HG03097 (cell line): ENCODE measurements at regions not wholly inside any gene's neighbourhood (a gene's known extent, or its start where the extent isn't known, plus 50 kb on each side); places are given as distances from the start of the nearest gene placed in this dataset.

Experiments used
- ATAC-seq: cut with Tn5 transposase; IDR thresholded peaks from one replicate; pipeline ENCODE4 v1.9.1; 2021; ENCODE audit not compliant: unreplicated experiment, low FRiP score

GRCh38 chr15:70260580-70260979, 162.9 kb upstream of the TLE3 start:
- no peak for ATAC-seq

DNA sequence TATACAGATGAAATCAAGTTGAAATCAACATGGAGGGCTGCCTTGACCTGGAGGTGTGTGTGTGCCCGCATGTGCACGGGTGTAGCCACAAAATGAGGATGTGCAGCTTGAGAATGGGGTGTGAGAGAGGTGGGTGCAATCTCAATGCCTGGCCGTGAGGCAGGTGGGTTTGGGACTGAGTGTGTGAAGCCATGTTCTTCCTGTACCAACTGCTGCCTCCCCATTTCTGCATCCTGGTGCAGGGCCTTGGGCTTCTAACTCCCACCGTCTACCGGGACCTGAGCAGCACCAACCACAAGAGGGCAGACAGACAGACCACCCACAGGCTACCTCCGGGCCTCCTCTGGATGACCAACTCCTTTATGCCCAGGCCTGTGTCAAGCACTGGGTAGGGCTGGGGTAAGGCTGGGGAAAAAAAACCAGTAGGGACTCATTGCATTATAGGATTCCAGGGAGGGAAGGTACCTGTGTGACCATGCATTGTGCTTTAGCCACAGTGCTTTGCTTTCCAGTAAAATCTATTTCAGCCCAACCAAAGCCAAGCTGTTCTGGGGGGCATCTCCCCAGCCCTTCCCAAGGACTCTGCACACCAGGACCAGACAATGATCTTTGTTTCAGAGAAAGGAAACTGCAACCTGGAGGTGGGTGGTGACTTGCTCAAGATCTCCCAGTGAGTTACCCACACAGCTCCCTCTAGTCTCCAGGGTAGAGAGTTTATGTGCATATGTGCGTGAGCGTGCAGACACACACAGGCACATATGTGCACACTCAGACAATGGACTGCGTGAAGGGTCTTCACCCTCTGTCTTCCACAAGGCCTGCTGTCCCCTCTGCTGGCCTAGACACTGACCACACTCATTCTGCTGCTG, 162.2 kb upstream of the TLE3 start:
- ATAC-seq = no peak

DNA sequence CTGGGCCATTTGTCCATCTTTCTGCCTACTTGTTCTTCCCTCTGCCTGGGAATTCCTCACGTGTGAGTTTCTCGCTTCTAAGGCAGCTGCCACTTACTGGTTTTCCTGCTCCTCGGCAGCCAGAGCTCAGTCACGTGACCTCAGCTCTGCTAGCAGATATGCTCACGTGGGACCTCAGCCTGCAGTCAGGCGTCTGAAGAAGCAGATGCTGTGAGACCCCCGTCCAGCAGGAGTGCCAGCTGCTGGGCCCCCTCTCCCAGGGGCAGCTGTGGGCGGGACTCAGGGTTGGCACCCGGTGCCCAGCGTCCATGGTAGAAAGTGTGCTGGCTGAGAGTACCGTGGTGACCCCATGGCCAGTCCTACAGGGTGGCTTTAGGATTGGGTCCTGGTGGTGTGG, 161.3 kb upstream of the TLE3 start:
- no peak for ATAC-seq

DNA sequence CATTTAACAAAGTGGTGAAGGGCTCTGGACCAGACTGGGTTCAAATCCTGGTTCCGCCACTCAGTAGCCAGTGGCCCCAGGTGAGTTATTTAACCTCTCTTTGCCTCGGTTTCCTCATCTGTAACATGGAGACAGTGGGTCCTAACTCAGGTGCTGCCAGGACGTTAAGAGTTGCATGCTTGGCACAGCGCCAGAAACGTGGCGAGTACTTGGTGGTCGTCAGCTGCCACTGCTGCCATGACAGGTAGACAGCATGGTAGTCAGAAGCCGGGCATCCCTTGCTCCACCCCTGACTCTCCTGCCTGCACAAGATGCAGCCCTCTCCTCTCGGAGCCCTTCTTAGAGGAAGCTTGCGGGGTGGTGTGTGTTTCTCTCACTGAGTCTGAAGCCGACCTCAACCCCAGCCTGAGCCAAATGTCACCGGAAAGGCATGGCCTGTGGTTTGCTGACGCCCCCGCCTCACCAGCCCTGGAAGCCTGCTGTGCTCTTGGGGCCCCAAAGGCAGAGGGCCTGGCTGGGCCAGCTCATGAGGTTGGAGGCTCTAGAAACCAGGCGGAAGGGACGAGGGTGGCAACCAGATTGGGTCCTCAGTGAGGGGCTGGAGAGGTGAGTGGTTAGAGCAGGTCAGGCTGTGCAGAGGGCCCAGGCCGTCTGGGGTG, 160.8 kb upstream of the TLE3 start:
- ATAC-seq = no peak

- ATAC-seq = no peak
Measured at GRCh38 chr15:70257573-70258248, 160.0 kb upstream of the TLE3 start.

- no peak for ATAC-seq
Measured at GRCh38 chr15:70257047-70257446, 159.3 kb upstream of the TLE3 start.

- ATAC-seq = no peak
Measured at GRCh38 chr15:70254311-70254869, 156.7 kb upstream of the TLE3 start.

DNA sequence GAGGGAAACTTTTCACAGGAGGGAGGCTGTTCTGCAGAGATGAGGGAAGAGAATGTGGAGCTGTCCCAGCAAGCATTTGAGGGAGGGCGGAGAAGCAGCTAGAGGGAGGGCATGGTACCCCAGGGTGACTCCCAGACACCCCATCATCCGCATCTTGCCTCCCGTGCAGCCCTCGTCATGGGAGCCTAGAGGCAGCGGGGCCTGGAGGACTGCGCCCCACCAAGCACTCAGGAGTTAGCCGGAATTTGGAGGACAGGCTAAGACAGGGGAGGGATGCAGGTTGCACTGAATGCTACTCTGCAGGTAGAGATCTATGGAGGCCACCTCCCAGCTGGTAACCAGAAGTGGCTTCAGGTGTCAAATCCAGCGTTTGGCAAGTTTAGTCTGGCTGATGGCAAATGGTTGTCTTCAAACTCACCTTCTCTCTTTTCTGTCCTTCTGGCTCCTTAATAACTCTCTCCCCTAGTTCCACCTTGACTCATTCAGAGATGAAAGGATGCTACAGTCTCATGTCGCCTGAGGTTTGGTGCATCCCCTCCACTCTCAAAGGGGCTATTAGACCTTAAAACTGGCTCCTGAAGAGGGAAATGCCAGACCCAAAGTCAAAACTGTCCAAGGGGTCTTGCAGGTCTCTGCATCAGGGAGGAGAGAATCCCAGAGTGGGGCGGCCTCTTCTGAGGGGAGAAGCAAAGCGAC, 155.9 kb upstream of the TLE3 start:
- no peak for ATAC-seq

DNA sequence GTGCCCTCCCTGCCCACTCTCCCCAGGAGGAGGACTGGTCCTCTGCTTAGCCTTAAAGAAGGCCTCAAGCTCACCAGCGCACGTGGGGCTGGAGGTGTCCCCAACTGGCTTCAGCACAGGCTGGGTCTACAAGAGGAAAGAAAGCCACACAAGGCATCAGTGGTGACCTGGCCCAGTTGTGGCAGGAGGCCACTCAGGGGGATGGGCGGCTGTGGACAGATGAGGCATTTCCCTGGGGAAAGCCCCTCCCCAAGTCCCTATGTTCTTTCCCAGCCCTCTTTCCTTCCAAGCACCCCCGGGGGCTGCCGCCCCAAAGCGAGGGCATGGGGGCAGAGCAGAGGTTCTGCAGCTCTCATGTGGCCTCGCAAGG, 155.2 kb upstream of the TLE3 start:
- ATAC-seq = no peak

GRCh38 chr15:70252056-70252950, 154.6 kb upstream of the TLE3 start:
- ATAC-seq = no peak

GRCh38 chr15:70251246-70251990, 153.7 kb upstream of the TLE3 start:
- ATAC-seq = no peak

- no peak for ATAC-seq
Measured at GRCh38 chr15:70250208-70251201, 152.8 kb upstream of the TLE3 start.

DNA sequence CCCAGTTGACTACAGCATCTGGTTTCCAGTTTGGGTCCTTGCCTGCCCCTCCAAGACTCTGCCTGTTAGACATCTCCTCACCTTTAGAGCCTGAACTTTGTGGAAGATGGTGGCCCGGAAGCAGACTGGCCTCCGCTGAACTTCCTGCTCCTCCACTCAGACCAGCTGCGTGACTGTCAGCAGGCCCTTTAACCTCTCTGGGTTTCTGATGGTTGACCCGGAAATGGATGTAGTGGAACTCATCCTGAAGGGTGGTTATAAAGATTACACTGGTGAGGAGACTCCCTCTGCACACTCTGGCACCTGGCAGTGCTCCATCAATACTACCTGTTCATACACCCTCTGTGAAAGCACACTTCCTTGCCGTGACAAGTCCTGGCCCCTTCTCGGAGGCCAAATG, 151.9 kb upstream of the TLE3 start:
- ATAC-seq = no peak

- no peak for ATAC-seq
Measured at GRCh38 chr15:70248116-70249025, 150.7 kb upstream of the TLE3 start.

DNA sequence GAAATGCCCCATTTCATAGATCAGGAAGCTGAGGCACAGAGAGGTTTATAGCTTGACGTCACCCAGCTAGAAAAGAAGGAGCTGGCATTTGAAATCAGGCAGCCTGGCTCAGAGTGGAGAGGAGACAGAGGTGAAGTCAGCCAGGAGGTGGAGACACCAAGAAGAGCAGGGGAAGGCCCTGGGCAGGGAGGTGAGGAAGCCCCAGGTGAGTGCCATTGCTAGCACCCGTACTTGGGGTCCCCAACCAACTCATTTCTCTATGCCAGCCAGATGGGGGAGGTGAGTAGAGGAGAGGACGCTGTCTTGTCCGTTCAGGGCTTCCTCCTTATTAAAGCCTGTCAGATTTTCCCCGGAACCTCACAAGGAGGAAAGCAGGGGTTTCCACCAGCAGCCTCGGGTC, 149.6 kb upstream of the TLE3 start:
- ATAC-seq = no peak

DNA sequence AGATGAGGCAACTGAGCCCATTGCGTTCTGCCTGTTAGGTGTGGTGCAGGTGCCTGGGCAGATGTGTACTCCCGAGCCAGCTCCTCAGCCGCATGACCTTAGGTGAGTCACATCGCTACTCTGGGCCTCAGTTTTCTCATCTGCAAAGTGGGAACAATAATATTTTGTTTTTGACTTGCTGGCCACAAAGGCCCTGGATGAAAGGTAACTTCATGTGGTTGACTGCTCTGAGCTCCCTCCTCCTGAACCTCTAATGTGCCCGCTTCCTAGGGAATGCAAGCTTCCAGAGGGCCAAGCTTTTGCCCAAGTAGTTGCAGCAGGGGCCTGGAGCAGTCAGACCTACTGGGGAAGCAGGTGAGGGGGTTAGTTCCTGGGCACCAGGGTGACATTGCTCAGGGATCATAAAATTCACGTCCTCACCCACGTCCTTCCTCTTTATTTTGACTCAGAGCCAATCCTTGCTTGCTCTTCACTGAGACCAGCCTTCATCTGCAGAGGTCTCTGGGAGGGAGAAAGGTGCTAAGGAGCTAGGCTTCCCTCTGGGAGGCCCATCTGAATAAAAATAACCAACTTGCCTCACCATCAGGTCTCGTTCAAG, 149.0 kb upstream of the TLE3 start:
- ATAC-seq = no peak
